ENCODE measurements at regions not wholly inside any gene's neighbourhood (a gene's known extent, or its start where the extent isn't known, plus 50 kb on each side); places are given as distances from the start of the nearest gene placed in this dataset.

DNA sequence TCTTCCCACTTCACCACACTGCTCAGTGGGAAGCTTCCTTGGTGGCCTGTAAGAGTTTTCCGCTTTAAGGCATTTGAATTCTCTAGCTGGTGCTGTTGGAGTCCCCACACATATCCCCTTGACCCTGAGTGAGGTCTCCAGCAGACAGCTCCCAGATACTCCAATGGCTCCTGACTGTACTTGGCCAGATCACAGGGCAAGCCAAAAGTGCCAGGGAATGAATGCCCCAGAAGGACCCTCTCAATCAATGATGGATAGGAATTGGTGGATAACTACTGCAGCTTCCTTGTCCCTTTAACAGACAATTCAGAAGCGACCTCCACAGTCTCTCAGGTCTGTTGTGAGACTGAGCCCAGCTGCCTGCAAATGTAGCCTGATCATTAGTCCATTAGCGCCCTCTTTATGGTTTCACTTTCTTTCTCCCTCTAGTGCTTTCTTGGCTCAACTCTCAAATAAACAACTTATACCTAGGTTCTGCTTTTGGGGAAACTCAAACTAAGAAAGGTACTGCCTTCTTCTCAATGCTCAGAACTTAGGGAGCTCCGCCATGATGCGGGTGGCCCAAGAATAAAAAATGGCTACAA lies 283.0 kb downstream of the TCF7L2 start:
- TF ChIP-seq, protein P1, sequence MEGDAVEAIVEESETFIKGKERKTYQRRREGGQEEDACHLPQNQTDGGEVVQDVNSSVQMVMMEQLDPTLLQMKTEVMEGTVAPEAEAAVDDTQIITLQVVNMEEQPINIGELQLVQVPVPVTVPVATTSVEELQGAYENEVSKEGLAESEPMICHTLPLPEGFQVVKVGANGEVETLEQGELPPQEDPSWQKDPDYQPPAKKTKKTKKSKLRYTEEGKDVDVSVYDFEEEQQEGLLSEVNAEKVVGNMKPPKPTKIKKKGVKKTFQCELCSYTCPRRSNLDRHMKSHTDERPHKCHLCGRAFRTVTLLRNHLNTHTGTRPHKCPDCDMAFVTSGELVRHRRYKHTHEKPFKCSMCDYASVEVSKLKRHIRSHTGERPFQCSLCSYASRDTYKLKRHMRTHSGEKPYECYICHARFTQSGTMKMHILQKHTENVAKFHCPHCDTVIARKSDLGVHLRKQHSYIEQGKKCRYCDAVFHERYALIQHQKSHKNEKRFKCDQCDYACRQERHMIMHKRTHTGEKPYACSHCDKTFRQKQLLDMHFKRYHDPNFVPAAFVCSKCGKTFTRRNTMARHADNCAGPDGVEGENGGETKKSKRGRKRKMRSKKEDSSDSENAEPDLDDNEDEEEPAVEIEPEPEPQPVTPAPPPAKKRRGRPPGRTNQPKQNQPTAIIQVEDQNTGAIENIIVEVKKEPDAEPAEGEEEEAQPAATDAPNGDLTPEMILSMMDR (IDR thresholded peaks at IDR 0.05): no peak
- no peaks in the 10 kb centered on the region for H3K36me3 ChIP-seq (ENCODE audit: insufficient read depth in 1 of 2, low read depth in 1 of 2)
- ATAC-seq: no peak

DNA sequence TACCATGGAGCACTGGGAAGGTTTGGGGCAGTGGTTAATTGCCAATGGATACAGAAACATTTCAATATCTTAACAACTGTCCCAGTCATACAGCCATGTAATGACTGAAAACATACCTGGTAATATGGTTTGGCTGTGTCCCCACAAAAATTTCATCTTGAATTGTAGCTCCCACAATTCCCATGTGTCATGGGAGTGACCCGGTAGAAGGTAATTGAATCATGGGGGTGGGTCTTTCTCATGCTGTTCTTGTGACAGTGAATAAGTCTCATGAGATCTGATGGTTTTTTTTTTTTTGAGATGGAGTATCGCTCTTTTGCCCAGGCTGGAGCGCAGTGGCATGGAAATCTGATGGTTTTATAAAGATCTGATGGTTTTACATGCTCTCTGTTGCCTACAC lies 284.4 kb downstream of the TCF7L2 start:
- ATAC-seq (no peak), DNase-seq (no peak)
- TF ChIP-seq, protein P1 (IDR thresholded peaks at IDR 0.05): no peak
- Histone ChIP-seq H3K27ac (no peak overlapping the region), H3K9me3 (no peaks in the 10 kb centered on the region), H3K4me1 (no peaks in the 10 kb centered on the region), H3K4me3 (no peak overlapping the region), H3K27me3 (ENCODE audit: insufficient read depth in 3 of 3, low read length in 2 of 3) (no peaks in the 10 kb centered on the region), H3K36me3 (ENCODE audit: insufficient read depth in 1 of 2, low read depth in 1 of 2) (no peaks in the 10 kb centered on the region)
- intact Hi-C loops (cut with DNase I): no loop called here
- 91 to 97% (median 94%) methylated on average over 3 of the region's 3 CpGs for WGBS, 3 donors

More for the DNA sequence above, 283.0 kb downstream of the TCF7L2 start:
- Histone ChIP-seq H3K27ac (no peak overlapping the region), H3K4me1 (no peaks in the 10 kb centered on the region), H3K4me3 (no peak overlapping the region), H3K9me3 (no peaks in the 10 kb centered on the region), H3K27me3 (ENCODE audit: insufficient read depth in 3 of 3, low read length in 2 of 3) (no peaks in the 10 kb centered on the region)
- intact Hi-C loops (cut with DNase I): no loop called here
- WGBS, 3 donors: 87 to 92% (median 90%) methylated on average over 5 of the region's 5 CpGs
- no peak for DNase-seq

DNA sequence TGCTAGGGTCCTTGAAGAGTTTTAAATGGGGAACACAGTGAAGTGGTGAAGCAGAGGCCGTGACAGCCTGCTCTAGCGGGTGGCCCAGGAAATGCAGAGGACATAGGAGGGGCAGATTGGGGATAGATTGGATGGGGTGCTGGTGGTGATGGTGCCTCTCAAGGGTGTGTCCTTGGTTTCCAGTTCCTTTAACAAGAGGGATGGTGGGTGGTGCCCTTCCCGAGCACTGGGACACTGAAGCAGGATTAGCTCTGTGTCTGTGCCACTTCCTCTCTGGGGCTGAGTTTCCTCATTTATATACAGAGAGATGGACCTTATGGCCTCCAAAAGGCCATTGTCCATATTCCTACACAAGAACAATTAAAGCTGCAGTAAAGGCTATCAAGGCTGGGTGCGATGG lies 285.5 kb downstream of the TCF7L2 start:
- DNase-seq (no peak), ATAC-seq (no peak)
- Histone ChIP-seq H3K4me3 (no peak overlapping the region), H3K36me3 (ENCODE audit: insufficient read depth in 1 of 2, low read depth in 1 of 2) (no peaks in the 10 kb centered on the region), H3K4me1 (no peaks in the 10 kb centered on the region), H3K27ac (no peak overlapping the region), H3K27me3 (ENCODE audit: insufficient read depth in 3 of 3, low read length in 2 of 3) (no peaks in the 10 kb centered on the region), H3K9me3 (no peaks in the 10 kb centered on the region)
- intact Hi-C loops (cut with DNase I): no loop called here
- WGBS, 3 donors: 88 to 95% (median 94%) methylated on average over 4 of the region's 4 CpGs
- TF ChIP-seq, protein P1 (IDR thresholded peaks at IDR 0.05): no peak

DNA sequence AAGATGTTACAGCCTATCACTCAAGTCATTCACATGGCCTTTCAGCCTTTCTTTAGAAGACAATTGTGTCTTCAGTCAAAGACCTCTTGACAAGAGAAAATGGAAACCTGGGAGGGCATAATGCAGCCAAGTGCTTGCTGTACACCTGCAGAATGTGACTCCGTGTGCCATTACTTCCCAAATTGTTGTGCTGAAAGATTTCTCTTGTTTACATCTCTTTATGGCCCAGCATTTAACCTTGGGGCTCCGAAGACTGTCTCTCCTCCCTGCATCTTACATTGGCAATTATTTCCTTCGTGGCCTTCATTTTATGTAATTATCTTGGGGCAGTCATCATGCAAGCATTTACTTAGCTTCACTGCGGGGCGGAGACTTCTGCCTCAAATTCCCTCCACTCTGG lies 287.0 kb downstream of the TCF7L2 start:
- H3K27ac ChIP-seq: no peak overlapping the region
- 94 to 96% (median 96%) methylated on average over 5 of the region's 5 CpGs for WGBS, 3 donors
- no peaks in the 10 kb centered on the region for H3K27me3 ChIP-seq (ENCODE audit: insufficient read depth in 3 of 3, low read length in 2 of 3)
- intact Hi-C loops (cut with DNase I): no loop called here
- no peak overlapping the region for H3K4me3 ChIP-seq
- no peaks in the 10 kb centered on the region for H3K36me3 ChIP-seq (ENCODE audit: insufficient read depth in 1 of 2, low read depth in 1 of 2)
- H3K9me3 ChIP-seq: no peaks in the 10 kb centered on the region
- no peak for ATAC-seq
- DNase-seq: no peak
- TF ChIP-seq, protein P1 (IDR thresholded peaks at IDR 0.05): no peak
- no peaks in the 10 kb centered on the region for H3K4me1 ChIP-seq

Measured in psoas muscle (tissue), 7 donors.